T-helper 2 cell (primary cell): ENCODE measurements at regions not wholly inside any gene's neighbourhood (a gene's known extent, or its start where the extent isn't known, plus 50 kb on each side); places are given as distances from the start of the nearest gene placed in this dataset.
"Not testable (repeated sequence)": the region's sequence is repeated elsewhere in the genome, so short reads cannot be mapped to it uniquely, and the experiment has no call there.

ENCODE experiments used
- DNase-seq, 5 experiments: peaks; one replicate each; pipeline versions ENCODE4 v3.0.0 to v3.0.0-alpha.2; 2012 to 2022

DNA sequence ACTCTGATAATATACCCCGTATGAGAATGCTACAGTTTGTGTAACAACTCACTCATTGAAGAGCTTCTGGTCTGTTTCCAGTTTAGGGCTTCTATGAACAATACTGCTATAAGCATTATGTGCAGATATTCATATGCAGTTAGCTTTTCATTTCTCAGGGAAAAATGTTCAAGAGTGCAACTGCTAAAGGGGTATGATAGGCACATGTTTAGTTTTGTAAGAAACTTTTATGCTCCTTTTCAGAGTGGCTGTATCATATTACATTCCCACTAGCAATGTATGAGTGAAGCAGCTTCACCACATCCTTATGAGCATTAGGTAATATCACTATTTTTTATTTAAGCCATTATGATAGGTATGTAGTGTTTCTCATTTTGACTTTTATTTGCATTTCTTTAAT, 182.6 kb upstream of the CXCL12 start:
- no peak for DNase-seq

DNA sequence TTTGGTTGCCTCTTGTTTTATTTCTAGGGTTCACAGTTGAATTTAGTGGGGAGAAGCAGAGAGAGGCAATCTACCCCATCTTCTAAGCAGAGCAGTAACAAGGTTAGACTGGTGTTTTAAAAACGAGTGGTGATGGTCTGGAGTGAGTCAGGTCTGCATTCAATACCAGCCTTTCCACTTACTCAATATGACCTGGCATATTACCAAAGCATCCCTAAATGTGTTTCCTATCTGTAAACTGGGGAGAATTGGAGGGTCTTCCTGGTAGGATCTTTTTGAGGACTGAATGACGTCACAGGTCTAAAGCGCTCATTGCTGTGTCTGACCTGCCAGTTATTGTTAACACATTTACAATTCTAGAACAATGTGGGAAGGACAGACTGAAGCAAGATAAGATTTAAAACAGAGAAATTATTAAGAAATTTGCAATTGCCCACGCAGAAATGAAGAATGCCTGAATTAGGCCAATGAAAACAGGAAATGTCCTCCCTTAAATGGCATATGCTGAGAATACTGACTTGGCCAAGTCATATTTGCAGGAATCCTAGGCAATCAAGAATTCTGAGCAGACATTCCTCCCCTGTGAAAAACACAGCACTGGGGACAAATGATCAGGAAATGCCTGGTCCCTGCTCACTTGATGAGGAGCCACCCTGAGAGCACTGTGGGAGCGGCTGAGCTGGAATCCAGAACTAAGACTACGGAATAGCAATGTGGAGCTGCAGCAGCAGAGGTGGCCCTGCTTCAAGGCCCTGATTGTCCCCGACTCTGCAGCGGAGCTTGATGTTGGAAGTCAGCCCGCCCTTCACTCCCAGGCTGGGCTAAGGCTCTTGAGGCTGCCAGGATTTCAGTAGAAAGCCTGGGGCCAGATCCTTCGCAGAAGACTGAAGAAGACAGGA, 184.5 kb upstream of the CXCL12 start:
- DNase-seq: no peak

DNA sequence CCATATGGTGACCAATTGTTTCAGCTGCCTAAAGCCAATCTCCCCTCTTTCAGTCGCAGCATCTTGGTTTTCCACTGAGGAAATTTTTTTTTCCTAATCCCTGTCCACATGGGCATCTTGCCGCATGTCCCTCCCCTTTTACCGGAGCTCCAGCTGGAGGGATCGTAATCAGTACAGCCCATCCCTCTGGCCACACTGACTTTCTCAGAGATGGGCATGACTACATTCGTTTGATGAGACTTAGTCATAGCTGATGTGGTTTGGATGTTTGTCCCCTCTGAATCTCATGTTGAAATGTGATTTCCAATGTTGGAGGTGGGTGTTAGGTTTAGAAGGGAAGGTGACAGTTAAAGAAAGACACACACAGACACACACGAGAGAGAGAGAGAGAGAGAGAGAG, 186.8 kb upstream of the CXCL12 start:
- no peak for DNase-seq

DNA sequence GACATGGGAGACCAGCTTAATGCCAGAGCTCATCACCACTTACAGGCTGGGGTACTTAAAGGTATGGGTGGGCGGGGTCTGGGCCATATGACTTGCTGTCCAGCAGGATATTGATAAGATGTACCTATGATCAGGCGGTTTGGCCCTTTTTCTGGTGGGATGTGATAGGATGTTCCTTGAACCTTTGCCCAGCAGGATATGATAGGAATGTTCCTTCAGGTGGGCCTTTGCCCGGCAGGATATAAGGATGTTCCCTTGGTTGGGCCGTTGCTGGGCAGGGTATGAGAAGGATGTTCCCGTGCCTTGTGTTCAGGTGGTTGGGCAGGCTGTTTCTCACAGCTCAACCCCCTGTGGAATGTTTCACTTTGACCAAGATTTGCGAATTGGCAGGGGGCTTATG, 187.2 kb upstream of the CXCL12 start:
- DNase-seq: no peak

DNA sequence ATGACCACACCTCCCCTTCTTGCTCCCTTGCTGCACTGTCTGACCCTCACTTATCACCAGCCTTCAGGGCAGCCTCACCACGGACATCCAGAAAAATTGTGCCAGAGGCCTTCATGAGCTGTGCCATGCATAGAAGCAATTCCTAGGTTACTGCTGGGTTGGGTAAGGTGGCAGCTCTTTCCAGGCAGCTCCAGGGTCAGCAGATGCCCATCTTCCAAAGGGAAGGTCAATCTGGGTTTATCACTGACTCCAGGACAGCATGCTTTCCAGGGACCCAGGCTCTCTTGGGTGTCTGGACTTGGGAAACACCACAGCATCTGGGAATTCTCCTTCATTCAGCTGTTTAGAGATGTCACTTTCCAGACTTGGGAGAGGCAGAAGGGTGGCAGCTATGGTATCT, 188.9 kb upstream of the CXCL12 start:
- DNase-seq: no peak

DNA sequence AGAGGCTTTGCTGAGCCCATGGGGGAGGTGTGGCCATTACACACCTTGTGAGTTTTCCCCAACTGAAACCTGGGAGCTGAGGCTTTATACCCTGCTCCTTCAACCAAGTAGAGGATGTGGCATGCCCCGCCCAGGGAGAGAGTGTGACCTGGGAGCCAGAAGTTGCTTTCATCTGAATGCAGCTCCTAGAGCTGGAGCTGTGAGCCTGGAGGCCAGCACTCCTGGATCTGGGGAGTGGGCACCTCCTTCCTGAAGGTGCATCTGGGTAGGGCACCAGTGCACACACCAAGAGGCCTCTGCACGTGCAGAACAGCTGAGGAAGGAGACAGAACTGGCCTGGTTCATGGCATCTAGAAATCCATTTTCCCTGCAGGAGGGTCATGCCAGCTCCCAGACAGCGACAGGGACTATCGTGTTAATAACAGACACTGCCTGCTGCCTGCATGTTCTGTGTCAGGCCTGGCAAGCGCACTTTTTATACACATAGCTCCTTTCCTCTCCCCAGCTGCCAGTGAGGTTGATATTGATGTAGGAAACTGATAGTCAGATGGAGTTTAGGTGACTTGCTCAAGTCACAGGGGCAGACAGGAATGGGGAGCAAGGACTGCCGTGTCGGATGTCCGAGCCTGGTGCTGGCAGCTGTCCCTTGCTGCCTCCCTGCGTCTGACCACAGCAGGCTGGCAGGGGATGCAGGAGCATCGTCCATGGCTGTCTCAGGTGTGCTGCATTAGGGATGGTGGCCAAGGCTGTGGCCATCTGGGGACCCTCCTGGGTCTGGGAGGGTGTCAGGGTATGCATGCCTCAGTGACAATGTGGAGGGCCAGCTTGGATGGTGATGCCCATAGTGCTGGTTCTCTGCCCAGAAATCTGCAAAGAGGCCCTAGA, 189.9 kb upstream of the CXCL12 start:
- no peak for DNase-seq

DNA sequence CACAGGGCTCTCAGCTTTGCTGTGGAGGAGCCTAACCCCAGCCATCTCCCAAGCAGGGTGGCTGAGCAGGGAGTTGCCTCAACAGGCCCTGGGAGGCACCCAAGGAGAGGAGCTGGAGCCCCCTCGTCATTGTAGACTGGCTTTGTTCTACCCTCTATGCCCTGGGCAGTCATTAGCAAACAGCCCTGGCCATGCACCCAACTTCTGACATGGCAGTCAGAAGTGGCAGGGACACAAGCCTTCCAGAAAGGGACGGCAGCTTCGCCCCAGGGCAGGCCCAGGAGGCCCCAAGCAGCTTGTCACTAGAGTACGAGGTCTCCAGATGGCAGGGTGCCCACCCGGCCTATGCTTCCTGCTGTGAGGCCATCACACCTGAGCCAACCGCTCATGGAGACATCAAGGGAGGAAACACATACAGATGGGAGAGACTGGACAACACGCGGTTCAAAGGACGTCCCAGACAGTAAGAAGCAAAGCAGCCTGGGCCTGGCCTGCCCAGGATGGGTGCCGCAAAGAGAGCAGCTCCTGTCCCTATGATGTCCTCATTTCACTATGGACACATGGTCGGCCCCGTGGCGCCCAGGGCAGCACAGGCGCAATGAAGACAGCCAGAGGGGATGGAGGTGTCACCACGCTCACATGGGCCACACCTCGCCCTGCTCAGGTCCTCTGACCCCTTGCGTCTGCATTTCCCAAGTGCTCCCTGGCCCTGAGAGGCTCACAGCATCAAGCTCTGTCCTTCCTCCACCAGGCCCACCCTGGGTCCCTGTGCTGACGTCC, 190.9 kb upstream of the CXCL12 start:
- no peak for DNase-seq

DNA sequence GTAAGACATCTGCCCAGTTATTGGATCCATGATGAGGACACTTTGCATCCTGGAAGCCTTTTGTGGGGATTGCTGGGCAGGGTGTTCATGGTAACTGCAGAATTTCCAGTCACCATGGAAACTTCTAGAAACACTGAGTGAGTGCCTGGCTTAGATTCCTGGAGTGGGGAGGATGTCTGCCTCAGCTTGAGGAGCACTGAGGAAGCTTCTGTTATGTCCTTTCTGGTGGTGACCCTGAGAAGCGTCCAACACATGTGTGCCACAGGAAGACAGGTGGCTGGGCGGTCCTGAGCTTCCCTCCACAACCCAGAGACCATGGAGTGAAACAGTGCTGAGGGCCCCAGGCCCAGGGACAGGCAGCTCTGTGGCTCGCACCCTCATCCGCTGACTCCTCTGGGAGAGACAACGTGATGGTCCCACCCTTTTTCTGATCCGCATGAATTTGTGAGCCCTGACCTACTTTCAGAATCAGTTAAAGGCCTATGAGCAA, 191.8 kb upstream of the CXCL12 start:
- peak in 2 of 5 experiments; percentile 30 to 57 for DNase-seq

DNA sequence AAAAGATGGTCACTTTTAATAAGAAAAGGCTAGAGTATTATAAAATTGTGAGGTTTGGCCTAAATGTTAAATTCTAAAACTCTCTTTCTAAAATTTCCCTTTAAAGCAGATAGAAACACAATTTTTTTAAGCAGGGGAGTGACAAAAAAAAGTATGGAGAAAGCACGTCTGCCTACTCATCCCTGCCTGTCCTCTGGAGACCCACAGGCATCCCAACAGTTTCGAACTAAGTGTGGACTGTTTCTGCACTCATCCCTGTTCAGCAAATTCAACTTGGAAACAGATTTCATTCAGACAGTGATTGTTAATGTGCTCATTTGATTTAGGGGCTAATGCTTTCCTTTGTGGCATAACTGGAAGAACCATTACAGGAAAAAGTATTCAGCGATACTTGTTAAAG, 192.6 kb upstream of the CXCL12 start:
- DNase-seq: no peak

DNA sequence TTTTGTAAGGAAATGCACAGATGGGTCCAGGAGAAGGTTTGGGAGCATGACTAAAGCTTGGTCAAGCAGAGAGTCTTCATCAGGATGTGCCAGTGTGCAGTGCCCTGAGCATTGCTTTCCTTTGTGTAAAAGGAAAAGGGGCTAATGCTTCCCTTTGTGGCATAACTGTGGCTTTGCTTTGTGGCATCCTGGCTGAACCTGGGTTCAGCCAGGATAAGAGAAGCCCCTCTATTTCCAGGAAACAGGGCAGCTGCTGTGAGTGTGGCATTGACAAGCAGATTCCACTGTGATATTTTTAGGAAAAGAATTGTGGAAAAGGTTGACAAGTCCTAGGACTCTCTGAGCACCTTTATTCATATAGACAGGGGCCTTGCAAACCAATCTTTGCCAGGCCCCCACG, 193.4 kb upstream of the CXCL12 start:
- no peak for DNase-seq

DNA sequence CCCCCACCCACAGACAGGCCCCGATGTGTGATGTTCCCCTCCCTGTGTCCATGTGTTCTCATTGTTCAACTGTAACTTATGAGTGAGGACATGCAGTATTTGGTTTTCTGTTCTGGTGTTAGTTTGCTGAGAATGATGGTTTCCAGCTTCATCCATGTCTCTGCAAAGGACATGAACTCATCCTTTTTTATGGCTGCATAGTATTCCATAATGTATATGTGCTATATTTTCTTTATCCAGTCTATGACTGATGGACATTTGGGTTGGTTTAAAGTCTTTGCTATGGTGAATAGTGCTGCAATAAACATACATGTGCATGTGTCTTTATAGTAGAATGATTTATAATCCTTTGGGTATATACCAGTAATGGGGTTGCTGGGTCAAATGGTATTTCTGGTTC, 194.1 kb upstream of the CXCL12 start:
- DNase-seq: not testable (repeated sequence)

DNA sequence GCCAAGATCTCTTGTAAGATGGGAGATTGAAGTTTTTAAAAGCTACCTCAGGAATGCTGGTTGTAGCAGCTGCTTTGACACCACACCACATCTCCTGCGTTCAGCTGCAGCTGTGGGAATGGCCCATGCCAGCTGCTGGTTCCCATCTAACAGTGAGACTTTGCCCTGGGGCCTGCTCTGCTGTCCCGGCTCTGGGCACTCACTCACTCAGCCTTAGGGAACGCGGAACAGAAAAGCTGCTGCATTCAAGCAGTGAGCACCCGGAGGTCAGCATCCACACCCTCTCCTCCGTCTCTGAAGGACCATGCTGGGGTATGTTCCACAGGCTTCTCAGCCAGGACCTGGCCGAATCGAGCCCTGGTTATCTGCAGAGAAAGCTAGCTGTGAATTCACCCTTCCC, 197.1 kb upstream of the CXCL12 start:
- DNase-seq: no peak

DNA sequence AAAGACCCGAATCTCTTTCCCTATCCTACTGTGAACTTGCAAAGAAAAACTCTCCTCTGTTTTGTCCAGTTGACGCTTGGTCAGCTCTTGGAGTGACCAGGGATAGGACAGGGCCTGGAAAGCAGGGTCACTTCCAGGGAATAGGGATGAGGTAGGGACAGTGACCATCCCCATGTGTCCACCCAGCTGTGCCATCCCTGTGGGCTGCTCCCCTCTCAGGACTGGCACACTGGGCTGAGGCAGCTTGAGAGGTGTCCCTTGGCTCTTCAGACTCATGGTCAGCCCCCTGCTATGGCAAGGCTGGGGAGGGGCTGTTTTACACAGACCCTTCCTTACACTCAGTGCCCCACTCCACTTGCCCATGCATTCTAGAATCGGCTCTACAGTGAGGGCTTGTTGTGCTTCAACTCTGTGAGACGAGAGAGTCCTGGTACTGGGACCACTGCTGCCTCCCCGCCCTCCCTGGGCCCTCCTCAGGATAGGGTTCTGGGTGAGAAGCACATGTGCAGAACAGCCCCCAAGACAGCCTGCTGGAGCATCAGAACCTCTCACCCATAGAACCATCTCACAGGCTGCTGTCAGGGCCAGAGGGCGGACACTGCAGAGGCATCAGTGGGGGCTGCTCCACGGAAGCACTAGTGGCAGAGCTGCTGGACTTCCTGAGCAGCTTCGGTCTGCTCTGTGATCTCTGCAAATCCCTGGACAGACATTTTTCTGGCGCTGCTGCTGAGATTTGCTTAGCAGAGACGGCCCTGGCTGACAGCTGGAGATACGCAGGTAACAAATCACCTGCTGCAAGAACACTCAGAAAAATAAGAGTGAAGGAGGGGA, 202.8 kb upstream of the CXCL12 start:
- DNase-seq: no peak

DNA sequence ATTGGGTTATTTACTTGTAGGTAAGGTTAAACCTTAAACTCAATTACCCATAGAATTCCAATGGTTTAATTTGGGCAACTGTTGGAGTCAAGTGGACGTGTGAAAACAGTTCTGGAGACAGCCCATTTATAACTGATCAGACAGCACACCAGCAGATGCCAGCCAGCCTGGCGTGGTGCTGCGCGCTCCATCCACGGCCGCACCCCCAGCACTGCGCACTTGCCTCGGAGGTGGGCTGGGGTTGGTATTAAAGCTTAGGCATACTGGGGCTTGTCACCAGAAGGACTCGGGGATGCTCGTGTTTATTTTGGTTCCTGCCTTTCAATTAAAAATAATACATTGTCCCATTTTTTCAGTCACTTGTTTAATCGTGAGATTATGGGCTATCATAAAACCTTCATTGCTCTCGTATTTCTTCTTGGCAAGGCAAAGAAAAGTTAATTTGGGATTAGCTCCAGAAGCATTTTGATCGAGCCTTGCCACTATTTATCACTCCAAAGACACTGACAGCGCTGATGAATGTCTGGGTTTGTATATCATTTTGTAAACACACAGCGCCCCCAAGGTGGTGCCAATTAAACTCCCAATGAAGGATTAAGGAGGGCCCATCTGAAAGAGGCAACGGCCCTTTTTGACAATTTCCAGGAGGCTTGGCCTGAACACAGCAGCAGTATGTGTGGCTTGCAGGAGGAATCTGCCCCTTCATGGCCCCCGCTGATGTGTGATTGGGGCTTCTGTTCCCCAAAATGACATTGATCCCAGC, 204.5 kb upstream of the CXCL12 start:
- no peak for DNase-seq

DNA sequence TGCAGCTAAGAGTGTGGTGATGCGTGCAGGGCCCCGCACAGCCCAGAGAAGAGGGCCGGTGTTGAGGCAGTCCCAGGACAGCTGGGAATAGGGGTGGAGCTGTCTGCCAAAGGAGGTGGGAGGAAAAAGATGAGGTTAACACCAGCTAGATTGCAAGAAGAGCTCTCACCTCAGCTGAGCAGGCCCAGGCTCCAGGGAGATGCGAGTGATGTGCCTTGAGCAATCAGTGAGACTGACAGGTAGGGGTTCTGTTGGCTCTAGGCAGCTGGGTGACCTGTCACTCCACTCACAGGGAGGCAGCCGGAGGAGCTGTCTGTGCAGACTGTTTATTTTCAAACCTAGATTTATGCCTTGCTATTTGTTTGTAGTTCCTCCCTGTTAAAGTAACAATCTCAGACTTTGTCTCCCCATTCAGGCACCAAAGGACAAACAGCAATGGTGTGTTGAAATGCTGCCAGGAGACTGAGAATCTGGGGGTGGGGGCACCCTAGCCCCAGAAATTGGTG, 205.1 kb upstream of the CXCL12 start:
- no peak for DNase-seq

DNA sequence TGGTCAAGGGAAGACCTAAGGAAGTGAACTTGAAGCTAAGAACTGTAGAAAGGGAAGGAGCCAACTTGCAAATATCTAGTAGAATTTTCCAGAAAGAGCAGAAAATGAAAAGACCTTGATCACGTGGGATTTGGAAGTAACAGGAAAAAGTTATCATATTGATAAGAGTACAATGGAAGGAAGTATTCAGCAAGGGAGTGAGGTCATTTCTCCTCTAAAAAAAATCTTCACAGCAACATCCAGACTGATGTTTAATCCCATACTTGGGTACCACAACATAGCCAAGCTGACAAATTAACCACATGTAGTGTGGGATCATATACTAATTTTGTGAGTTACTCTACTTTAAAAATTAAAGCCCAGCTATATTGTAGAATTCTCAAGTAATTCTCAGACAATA, 207.0 kb upstream of the CXCL12 start:
- no peak for DNase-seq

DNA sequence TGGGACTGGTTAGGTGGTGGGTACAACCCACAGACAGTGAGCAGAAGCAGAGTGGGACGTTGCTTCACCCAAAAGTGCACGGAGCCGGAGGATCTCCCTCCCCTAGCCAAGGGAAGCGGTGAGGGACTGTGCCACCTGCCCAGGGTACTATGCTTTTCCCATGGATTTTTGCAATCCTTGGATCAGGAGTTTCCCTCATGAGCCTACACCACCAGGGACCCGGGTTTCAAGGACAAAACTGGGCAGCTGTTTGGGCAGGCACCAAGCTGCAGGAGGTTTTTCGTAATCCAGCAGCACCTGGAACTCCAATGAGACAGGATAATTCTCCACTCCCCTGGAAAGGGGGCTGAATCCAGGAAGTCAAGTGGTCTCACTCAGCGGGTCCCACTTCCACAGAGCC, 209.1 kb upstream of the CXCL12 start:
- no peak for DNase-seq

DNA sequence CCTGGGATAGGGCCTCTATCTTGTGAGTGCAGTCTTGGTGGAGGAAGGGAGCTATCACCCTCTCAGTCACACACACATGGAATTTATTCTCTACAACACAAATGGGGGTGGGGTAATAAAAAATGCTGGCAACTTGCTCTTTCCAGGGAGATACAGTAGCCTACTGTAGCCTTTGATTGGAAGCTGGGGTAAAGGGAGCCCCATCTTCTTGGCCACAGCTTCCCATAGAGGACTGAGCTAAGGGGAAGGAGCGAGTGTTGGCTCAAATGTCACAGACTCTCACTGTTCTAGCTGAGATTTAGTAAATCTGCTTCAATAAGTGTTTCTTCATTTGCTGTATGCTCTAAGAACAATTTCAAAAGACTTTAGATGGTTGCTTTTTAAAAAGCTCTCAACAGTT, 222.2 kb upstream of the CXCL12 start:
- no peak for DNase-seq

DNA sequence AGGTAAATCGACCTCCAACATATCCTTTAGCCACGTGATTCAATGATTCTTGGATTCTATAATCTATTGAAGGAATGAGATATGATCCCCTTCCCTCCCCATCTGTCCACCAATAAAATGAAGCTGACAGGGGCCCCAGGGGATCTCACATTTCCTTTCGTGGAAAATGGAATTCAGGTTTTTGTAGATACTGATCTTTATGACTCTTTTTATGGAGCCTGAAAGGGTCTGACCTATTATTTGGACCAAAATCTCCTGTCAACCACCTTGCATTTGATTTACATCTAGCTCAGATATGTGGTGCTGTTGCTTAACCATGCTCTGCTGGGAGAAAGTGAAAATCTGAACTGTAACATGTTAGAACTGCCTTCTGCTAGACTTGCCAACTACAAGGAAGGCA, 234.0 kb upstream of the CXCL12 start:
- no peak for DNase-seq

DNA sequence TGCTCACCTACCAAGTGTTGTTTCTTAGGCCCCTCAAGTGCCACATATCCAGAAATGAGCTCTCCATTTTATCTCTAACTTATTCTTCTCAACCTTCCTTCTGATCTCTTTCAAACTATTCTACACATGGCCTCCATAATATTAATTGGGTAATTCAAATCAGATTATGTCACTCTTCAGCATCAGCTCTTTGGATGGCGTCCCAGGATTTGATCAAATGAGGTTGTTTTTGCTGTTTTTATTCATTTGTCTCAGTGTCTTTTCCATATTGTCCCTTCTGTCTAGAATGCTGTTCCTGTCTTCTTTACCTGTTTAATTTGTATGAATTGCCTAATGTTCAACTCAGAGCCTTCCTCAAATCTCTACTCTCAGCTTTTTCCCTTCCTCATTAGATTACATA, 234.6 kb upstream of the CXCL12 start:
- DNase-seq: no peak

DNA sequence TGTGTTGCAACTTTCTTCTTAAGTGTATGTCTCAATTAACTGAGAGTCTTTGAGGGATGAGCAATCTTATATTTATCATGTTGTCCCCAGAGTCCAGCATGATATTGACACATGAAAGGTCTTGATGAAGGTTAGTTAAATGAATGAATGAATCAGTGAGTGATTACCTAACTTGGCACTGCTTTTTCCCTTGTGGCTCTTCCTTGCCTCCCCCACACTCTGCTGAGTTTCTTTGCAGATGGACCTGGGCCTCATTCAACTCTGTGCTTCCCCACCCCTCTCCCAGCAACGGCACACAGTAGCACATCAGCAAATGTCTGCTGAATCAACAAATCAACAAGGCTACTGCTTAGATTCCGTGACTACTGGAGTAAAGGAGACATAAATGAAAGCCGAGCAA, 235.1 kb upstream of the CXCL12 start:
- DNase-seq: no peak
